ENCODE measurements at regions not wholly inside any gene's neighbourhood (a gene's known extent, or its start where the extent isn't known, plus 50 kb on each side); places are given as distances from the start of the nearest gene placed in this dataset.

DNA sequence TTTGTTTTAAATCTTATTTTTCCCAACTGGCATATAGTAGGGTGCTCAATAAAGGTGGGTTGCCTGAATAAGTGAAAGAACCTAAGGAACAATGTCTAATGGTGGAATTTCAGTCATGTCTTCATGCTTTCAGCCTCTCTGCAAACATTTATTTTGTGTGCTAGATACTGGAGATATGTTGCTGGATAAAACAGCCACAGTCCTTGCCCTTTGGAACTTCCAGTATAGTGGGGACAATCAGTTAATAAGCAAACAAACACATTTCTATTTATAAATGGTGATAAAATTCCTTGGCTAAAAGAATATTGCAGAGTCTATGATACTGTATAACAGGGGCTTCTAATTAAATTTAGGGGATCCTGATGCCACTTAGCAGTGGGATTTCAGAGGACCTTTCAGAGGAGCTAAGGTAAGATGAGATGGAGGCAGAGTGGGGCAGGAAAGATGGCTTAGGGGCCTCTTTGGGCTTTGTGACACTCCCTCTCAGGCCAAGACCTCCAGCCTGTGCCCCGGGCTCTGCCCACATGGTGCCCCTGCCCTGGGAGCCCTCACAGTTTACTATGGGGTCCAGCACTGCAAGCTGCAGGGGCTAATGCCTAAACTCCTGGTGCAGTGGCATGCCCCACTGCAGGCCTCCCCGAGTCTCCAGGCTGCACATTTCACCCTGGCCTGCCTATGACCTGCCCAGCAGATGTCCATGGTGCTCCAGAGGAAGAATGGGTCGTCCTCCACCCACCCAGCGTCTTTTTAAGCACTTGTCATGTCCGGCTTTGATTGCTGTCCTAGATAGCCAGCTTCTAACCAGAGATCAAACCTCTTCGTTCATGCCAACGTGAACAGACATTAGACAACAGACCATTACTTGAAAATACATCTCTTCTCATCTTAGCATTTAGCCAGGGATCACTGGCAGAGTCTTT is 61.6 kb upstream of the PRR23C start:
- Histone ChIP-seq H3K9ac (ENCODE audit: low read length in 3 of 3) (no peak overlapping the region), H3K36me3 (ENCODE audit: control insufficient read depth in 2 of 3, insufficient read depth in 3 of 3, low read length in 3 of 3) (no peaks in the 10 kb centered on the region), H3K9me3 (ENCODE audit: control insufficient read depth in 2 of 3, insufficient read depth in 1 of 3, low read length in 3 of 3) (no peaks in the 10 kb centered on the region), H3K27ac (ENCODE audit: low read depth in 2 of 2, low read length in 2 of 2) (no peak overlapping the region), H3K27me3 (ENCODE audit: control insufficient read depth, insufficient read depth, low read length) (no peaks in the 10 kb centered on the region), H3K4me3 (ENCODE audit: low read length in 3 of 3) (no peak overlapping the region), H3K4me1 (ENCODE audit: control insufficient read depth in 2 of 3, insufficient read depth in 2 of 3, low read depth in 1 of 3, low read length in 3 of 3) (no peaks in the 10 kb centered on the region)
- intact Hi-C loops (cut with DNase I), result loop anchor here (10.0 kb wide), 1 partner anchor 219 kb away; no protein-coding TSS in a partner anchor
- FAIRE-seq (no peak), DNase-seq (no peak)
- no peak for TF ChIP-seq CTCF (IDR thresholded peaks at IDR 0.05; ENCODE audit: borderline replicate concordance, extremely low read depth, insufficient read depth)

DNA sequence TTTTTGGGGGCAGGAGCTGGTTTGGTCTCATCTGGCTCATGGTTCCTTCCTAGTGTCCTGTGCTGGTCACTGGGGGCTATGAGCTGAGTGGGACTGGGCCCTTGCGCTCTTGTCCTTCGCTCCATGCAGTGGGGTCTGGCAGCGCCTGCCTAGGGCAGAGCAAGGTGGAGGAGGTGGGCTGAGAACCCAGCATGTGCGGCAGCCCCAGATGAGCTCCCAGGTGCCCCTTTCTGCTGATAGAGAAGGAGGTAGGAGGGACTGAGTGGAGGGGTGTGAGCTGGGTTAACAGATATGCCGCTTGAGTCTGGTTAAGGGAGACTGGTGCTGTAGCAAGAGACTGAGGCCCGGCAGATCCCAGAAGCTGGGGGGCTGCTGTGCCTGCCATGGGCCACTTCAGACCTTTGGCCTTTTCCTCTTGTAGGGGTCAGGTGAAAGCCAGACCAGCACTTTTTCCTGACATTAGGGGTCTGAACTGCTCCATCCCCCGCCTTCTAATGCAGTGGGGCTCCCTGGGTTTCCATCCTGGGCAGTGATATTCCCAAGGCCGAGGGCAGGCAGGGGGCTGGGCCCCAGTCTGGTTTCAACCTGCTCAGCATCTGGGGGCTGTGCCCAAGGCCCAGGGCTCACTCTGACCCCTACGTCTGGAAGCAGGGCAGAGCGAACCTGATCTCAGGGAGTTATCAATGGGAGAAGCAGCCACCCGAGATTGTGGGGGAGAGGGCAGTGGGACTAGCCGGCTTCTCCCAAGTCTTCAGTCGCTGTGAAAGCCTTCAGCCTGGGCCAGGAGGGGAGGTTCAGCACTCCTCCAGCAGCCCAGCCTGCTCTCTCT is 62.9 kb upstream of the PRR23C start:
- H3K4me3 ChIP-seq (ENCODE audit: low read length in 3 of 3), result no peak overlapping the region
- no peaks in the 10 kb centered on the region for H3K9me3 ChIP-seq (ENCODE audit: control insufficient read depth in 2 of 3, insufficient read depth in 1 of 3, low read length in 3 of 3)
- H3K4me1 ChIP-seq (ENCODE audit: control insufficient read depth in 2 of 3, insufficient read depth in 2 of 3, low read depth in 1 of 3, low read length in 3 of 3), result no peaks in the 10 kb centered on the region
- no peak for FAIRE-seq
- no peak overlapping the region for H3K27ac ChIP-seq (ENCODE audit: low read depth in 2 of 2, low read length in 2 of 2)
- no peaks in the 10 kb centered on the region for H3K36me3 ChIP-seq (ENCODE audit: control insufficient read depth in 2 of 3, insufficient read depth in 3 of 3, low read length in 3 of 3)
- H3K9ac ChIP-seq (ENCODE audit: low read length in 3 of 3), result no peak overlapping the region
- no peak for TF ChIP-seq CTCF (IDR thresholded peaks at IDR 0.05; ENCODE audit: borderline replicate concordance, extremely low read depth, insufficient read depth)
- DNase-seq, result peak in 4 of 5 donors; percentile 10 to 47 (median 22)
- intact Hi-C loops (cut with DNase I), result loop anchor here (10.0 kb wide), 1 partner anchor 217 kb away; no protein-coding TSS in a partner anchor
- no peaks in the 10 kb centered on the region for H3K27me3 ChIP-seq (ENCODE audit: control insufficient read depth, insufficient read depth, low read length)

- TF ChIP-seq CTCF (IDR thresholded peaks at IDR 0.05; ENCODE audit: borderline replicate concordance, extremely low read depth, insufficient read depth), result no peak
- Histone ChIP-seq H3K4me1 (ENCODE audit: control insufficient read depth in 2 of 3, insufficient read depth in 2 of 3, low read depth in 1 of 3, low read length in 3 of 3) (no peaks in the 10 kb centered on the region), H3K36me3 (ENCODE audit: control insufficient read depth in 2 of 3, insufficient read depth in 3 of 3, low read length in 3 of 3) (no peaks in the 10 kb centered on the region), H3K9me3 (ENCODE audit: control insufficient read depth in 2 of 3, insufficient read depth in 1 of 3, low read length in 3 of 3) (no peaks in the 10 kb centered on the region), H3K9ac (ENCODE audit: low read length in 3 of 3) (no peak overlapping the region), H3K27ac (ENCODE audit: low read depth in 2 of 2, low read length in 2 of 2) (no peak overlapping the region), H3K27me3 (ENCODE audit: control insufficient read depth, insufficient read depth, low read length) (no peaks in the 10 kb centered on the region), H3K4me3 (ENCODE audit: low read length in 3 of 3) (no peak overlapping the region)
- FAIRE-seq (no peak), DNase-seq (peak in 2 of 5 donors; percentile 6 to 14)
- intact Hi-C loops (cut with DNase I), result loop anchor here (10.0 kb wide), 1 partner anchor 216 kb away; no protein-coding TSS in a partner anchor
Observed at GRCh38 chr3:139108253-139108969, 63.7 kb upstream of the PRR23C start.

Measured in kidney (tissue), 13 donors.